ENCODE measurements at regions not wholly inside any gene's neighbourhood (a gene's known extent, or its start where the extent isn't known, plus 50 kb on each side); places are given as distances from the start of the nearest gene placed in this dataset.
A peak's percentile ranks its signal among the peaks of the same experiment; 100 is the strongest.
"Not testable (repeated sequence)": the region's sequence is repeated elsewhere in the genome, so short reads cannot be mapped to it uniquely, and the experiment has no call there.

GRCh38 chr4:14368391-14368790 lies 633.9 kb upstream of the CPEB2 start:
- no peak for DNase-seq (ENCODE audit: low spot score)

DNA sequence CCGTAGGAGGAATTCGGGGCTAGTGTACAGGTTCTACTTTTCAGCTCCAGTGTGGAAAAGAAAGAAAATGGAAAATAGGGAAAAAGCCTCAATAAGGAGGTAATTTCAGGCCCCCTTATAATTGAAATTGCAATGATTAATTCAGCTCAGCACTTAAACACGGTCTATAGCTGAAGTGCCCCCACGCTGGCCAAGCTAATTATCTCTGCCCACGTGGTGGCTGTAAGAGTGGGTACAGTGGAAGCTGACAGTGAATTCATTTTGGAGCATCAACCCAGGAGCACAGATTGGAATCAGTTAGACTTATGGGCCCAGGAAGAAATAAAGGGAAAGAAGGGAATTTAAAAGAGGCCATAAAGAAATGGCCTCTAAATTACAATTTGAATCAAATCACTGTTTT lies 631.1 kb upstream of the CPEB2 start:
- no peak for DNase-seq (ENCODE audit: low spot score)

DNA sequence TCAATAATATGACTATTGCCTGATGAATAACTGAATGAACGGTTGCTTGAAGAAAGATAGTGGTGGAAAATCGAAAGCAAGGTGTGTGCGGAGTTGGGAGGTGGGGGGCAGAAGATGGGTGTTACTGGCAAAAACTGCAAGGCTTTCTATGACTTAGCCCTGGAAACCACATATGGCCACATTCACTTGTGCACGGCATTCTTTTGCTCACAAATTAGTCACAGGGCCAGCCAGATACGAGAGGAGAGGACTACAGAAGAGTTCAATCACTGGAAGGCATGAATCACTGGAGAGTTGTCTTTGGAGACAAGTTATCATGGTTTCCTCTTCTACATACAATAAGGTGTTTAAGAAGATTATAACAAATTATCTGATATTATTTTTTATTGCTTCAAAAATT lies 626.5 kb upstream of the CPEB2 start:
- DNase-seq (ENCODE audit: low spot score), result peak; percentile 64

GRCh38 chr4:14379183-14379582 lies 623.1 kb upstream of the CPEB2 start:
- DNase-seq (ENCODE audit: low spot score), result peak; percentile 44

GRCh38 chr4:14383652-14384051 lies 618.6 kb upstream of the CPEB2 start:
- DNase-seq (ENCODE audit: low spot score), result no peak

GRCh38 chr4:14384824-14385223 lies 617.5 kb upstream of the CPEB2 start:
- DNase-seq (ENCODE audit: low spot score), result no peak

- no peak for DNase-seq (ENCODE audit: low spot score)
Measured at GRCh38 chr4:14386196-14386595, 616.1 kb upstream of the CPEB2 start.

DNA sequence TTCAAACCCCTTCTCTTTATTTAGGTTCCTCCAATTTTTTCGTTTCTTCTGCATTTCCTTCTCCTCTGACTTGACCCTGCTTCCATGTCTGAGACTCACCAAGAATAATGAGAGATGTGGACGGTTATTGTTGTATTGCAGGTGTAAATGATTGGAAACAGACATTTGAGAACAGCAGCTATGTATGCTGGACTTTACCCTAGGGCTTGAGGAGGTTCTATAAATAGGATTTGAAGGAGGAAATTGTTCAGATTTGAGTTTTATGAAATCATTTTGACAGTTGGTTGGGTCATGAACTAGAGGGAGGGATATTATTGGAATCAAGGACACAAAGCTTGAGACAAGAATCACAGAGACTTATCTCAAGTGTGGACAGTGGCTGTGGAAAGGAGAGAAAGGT lies 614.6 kb upstream of the CPEB2 start:
- no peak for DNase-seq (ENCODE audit: low spot score)

GRCh38 chr4:14392378-14392777 lies 609.9 kb upstream of the CPEB2 start:
- DNase-seq (ENCODE audit: low spot score), result no peak

- no peak for DNase-seq (ENCODE audit: low spot score)
Measured at GRCh38 chr4:14396183-14396582, 606.1 kb upstream of the CPEB2 start.

DNA sequence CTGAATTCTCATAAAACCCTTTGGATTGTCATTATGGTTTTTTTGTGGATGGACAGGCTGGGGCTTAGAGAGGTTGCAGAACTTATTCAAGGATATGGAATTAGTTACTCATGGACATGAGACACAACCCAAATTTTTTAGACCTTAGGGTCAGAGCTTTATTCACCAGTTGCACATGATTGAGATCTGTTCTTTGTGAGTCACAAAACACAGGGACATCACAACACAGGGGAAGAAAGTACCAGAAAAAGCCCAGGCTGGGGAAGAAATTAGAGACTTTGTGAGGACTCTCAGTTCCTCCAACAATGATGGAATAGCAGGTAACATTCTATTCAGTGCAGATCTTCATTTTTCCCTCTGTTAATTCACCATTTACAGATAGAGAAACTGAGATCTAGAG lies 602.4 kb upstream of the CPEB2 start:
- DNase-seq (ENCODE audit: low spot score), result peak; percentile 45

DNA sequence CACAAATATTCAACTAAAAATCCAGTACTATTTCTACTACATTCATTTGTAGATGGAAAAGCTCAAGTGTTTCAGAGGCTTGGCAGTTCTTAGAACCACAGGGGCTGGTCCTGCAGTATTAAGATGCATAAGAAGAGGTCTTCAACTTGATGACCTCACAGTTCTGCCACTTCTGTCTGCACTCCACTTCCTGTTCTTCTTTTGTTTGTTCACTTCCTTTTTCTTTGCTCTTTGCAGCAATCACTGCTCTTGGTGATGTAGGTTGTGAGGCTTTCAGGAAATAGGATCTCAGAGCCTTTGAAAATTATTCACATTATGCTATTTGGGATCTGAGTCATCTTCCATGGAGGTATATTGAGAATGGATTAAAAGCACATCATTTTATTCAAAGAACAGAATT lies 602.0 kb upstream of the CPEB2 start:
- DNase-seq (ENCODE audit: low spot score), result peak; percentile 58

GRCh38 chr4:14403132-14403531 lies 599.1 kb upstream of the CPEB2 start:
- no peak for DNase-seq (ENCODE audit: low spot score)

- no peak for DNase-seq (ENCODE audit: low spot score)
Measured at GRCh38 chr4:14404730-14405129, 597.6 kb upstream of the CPEB2 start.

DNA sequence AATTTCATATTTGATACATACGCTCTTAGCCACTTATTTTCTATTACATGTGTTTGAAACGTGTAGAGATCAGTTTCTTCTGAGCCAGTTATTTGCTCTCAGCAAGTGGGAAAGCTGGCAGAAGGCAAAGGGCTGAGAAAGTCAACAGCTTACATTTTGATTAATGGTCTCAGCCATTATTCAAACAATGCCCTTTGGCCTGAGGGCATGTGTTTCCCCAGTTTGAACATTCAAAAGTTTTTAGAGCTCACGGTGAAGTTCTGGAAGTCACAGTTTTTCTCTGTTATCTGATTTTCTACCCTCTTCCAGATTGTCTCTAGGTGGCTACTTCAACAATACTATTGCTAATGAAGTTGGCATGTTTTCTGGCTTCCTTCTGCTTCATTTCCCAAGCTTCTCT lies 591.8 kb upstream of the CPEB2 start:
- no peak for DNase-seq (ENCODE audit: low spot score)

DNA sequence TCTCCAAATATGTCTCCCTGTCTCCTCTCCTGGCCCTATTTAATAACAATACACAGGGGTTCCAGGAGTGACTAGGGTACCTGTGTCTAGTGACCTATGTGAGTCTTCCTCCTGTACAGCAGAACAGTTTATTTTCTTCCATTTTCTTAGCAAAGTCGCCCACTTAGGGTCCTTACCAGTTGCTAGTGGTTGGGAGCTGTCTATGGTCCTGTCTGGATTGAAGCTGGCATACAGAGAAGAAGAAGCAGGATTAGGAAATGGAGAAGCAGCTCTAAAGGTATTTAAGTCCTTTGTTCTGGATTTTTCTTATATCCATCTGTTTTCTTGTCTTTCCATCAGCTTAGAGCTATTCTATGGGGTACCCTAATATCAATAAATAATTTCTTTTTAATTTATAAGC lies 587.1 kb upstream of the CPEB2 start:
- DNase-seq (ENCODE audit: low spot score), result peak; percentile 9

DNA sequence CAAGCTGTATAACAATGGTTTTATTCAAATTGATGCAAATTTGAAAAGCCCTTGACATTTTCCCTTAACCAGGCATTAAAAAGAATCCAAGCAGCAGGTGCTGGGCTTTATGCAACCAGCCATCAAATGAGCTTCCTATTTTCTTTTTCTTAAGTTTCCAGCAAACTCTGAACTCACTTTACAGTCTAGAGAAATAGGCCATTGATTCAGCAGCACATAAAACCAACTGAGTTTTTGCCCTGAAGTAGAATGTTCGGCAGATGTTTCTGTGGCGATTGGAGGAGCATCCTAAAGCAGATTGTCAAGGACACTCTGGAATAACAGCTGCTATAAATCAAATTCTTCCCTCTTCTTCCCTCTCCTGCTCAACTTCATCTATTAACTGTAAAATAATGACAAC lies 582.8 kb upstream of the CPEB2 start:
- no peak for DNase-seq (ENCODE audit: low spot score)

DNA sequence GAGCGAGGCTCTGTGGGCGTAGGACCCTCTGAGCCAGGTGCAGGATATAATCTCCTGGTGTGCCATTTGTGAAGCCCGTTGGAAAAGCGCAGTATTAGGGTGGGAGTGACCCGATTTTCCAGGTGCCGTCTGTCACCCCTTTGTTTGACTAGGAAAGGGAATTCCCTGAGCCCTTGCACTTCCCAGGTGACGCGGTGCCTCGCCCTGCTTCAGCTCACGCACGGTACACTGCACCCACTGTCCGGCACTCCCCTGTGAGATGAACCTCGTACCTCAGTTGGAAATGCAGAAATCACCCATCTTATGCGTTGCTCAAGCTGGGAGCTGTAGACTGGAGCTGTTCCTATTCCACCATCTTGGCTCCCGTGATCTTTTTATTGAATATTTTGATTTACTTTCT lies 576.0 kb upstream of the CPEB2 start:
- not testable (repeated sequence) for DNase-seq (ENCODE audit: low spot score)

GRCh38 chr4:14428125-14428524 lies 574.2 kb upstream of the CPEB2 start:
- DNase-seq (ENCODE audit: low spot score), result no peak

DNA sequence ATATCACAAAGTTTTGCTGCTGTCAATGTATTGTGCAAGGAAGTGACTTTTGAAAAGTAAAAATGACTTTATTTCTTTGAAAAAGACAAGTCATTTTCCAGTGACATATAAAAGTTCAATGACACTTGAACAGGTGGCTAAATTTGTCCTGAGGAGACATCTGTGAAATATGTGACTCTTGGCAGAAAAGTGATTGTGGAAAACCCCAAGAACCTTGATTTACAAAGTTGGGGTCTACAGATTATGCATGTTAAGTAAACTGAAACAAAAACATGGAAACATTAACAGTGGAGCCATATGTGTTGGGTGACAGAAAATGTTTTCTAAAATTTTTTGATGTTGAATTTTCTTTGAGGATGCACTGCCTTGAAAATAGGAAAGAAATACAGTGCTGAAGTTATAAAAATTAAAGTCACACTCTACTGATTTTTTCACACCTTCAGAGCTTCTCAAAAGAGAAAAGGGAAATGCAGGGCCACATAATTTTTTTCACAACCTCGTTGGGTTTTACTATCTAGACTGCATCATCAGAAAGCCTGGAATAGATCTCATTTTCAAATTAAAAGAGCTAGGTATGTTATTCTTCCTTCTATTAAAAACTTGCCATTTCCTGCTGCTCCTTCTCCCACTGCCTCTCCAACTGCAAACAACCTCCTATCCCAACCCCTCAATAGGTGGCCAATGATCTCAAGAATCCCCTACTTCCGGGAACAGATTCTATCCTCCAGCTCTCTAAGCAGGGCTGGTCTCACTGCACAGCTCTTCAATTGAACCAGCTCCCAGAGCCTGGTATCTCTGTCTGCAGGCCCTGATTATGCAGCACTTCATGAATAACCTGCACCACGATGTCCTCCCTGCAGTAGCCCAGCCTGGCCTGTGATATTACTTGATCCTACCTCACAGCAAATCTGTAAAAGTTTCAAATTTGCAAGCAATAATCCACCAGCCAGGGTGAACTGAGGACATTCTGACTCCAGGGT lies 570.8 kb upstream of the CPEB2 start:
- no peak for DNase-seq (ENCODE audit: low spot score)

GRCh38 chr4:14434483-14434882 lies 567.8 kb upstream of the CPEB2 start:
- peak; percentile 50 for DNase-seq (ENCODE audit: low spot score)

DNA sequence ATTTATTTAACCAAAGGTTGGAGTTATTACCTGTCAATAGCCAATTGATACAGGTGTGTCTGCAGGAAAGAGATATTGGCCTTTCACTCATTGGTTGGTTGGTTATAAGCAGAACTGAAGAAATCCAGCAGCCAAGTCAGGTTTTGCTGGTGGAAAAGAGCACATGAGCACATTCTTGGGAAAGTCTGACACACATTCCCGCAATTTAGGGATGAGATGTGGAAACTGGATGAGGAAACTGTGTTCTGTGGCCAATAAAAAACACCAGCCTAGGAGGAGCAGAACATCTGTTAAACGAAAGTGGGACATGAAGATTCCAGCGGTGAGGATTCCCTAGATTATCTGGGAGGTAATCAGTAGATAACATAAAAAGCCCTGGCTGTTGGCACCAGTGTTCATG lies 567.4 kb upstream of the CPEB2 start:
- DNase-seq (ENCODE audit: low spot score), result no peak

GRCh38 chr4:14441561-14441960 lies 560.7 kb upstream of the CPEB2 start:
- no peak for DNase-seq (ENCODE audit: low spot score)

DNA sequence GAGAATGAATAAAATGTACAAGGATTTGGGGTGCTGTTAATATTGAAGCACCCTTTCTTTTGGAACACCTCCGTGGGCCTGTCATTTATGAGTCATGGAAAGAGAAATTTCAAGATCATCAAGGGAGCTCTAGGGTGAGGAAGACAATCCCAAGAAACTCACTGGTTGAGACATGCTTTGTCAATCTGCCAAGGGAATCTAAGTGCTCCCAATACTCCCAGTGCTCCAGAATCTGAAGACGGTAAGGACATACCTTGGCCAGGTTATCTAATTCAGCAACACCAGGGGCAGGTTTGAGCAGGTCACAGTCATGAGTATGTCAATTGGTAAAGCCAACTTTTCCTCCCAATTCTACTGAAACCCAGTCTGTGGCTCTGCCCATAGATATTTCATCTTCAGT lies 556.4 kb upstream of the CPEB2 start:
- no peak for DNase-seq (ENCODE audit: low spot score)
